ENCODE measurements at regions not wholly inside any gene's neighbourhood (a gene's known extent, or its start where the extent isn't known, plus 50 kb on each side); places are given as distances from the start of the nearest gene placed in this dataset.

DNA sequence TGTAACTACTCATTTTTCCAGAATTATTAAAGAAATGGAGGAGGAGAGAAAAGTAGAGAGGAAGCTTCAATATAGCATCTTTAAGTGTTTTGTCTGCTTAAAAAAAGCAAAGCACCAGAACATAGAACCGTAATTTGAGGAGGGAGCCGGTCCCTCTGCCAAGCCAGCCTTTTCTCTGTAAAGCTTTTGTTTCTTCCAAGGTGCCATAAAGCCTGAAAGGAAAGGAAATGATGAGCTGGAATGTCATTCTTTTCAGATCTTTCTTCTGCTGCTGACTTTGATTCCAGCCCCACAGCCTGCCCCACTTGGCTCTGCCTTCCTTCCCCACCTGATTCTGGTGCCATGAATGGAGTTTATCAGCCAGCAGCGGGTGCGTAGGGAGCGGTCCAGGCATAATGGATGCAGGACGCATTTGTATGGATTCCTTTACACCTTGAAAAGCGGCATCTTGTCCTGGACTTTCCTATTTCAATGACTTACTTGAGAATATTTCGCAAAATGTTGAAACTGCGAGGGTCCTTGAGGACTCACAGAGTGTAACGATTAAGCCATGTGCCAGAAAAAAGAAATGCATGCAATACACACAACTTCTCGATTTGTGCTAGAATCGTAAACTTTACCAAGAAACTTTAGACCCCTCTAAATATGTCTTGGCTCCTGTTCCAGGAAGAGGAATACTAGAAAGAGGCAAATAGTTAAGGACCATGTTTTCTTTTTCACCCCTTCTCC is 569.5 kb upstream of the MGMT start:
- no peak overlapping the region for H3K18ac ChIP-seq (ENCODE audit: low read depth in 1 of 2, low read length in 2 of 2)
- no peak overlapping the region for H2BK12ac ChIP-seq (ENCODE audit: low read length in 2 of 2)
- H3K79me1 ChIP-seq (replicated peaks; ENCODE audit: low read length, poor library complexity, severe bottlenecking) = no peaks in the 10 kb centered on the region
- H3K4me3 ChIP-seq (ENCODE audit: insufficient read depth in 1 of 2, low read depth in 1 of 2, low read length in 2 of 2) = peak overlapping the region in 1 of 2 experiments; percentile 38
- H3K4me2 ChIP-seq (ENCODE audit: low read length, poor library complexity, severe bottlenecking) = no peak overlapping the region
- WGBS = 71% methylated on average over 12 of the region's 12 CpGs
- no peak overlapping the region for H3K23ac ChIP-seq (ENCODE audit: low read length in 2 of 2)
- peak overlapping the region; percentile 36 for H3K9ac ChIP-seq (ENCODE audit: low read length)
- H2BK15ac ChIP-seq (ENCODE audit: low read depth, poor library complexity, severe bottlenecking) = no peak overlapping the region
- H4K8ac ChIP-seq (ENCODE audit: low read length) = no peak overlapping the region
- peaks cover 0 to 16% of the 10 kb centered on the region in 2 experiments for H3K27me3 ChIP-seq (ENCODE audit: control insufficient read depth in 1 of 2, insufficient read depth in 1 of 2, low read length in 2 of 2)
- no peak overlapping the region for H3K4ac ChIP-seq (ENCODE audit: low read depth in 1 of 2, low read length in 2 of 2)
- H3K14ac ChIP-seq (ENCODE audit: low read length in 2 of 2) = no peak overlapping the region
- H3K9me3 ChIP-seq (ENCODE audit: control insufficient read depth, low read length) = peaks cover 4% of the 10 kb centered on the region
- no peaks in the 10 kb centered on the region for H3K4me1 ChIP-seq (ENCODE audit: control insufficient read depth, insufficient read depth, low read depth, low read length)
- no peak overlapping the region for H2AK5ac ChIP-seq (ENCODE audit: low read length, severe bottlenecking)
- no peak for DNase-seq
- H3K36me3 ChIP-seq (ENCODE audit: control insufficient read depth in 1 of 2, insufficient read depth in 2 of 2, low read depth in 1 of 2, low read length in 2 of 2) = no peaks in the 10 kb centered on the region
- no peak overlapping the region for H4K91ac ChIP-seq (ENCODE audit: low read length)
- H2BK5ac ChIP-seq (ENCODE audit: low read depth, low read length, poor library complexity, severe bottlenecking) = no peak overlapping the region
- H2BK120ac ChIP-seq (ENCODE audit: low read depth, low read length) = no peak overlapping the region
- no peak overlapping the region for H3K27ac ChIP-seq (ENCODE audit: low read length, poor library complexity, severe bottlenecking)
- no peak overlapping the region for H2AFZ ChIP-seq (ENCODE audit: low read depth, low read length)

DNA sequence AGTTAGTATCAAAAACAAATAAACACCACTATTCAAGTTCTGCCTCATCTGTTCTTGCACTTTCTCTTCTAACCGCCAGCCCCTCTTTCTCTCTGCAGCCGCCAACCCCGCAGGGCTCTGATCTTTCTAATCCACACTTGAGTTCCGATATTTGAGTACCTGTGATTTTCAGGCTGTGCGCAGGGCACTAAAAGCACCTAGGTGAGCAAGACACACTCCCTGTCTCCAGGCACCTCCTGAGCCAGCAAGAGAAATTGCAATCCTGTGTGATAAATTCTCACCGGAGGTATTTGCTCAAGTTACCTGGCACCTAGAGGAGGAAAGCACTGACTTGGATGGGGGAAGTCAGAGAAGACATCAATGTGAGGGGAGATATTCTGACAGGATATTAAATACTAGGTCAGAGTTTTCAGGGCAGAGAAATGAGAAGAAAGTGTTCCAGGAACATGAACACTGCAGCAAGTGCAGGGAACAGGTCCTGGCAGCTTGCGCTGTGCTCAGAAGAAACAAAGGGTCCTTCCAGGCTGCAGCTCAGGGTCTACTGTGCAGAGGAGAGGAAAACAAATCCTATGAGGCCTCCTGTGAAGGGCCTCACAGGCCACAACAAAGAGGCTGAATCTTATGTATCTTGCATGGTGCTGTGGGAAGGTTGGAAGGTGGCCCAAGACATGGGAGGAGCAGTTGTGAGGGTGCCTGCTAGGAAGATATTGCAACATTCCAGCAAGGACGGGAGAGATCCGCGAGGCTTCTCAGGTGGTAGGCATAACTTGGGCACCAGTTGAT is 568.7 kb upstream of the MGMT start:
- no peak overlapping the region for H3K18ac ChIP-seq (ENCODE audit: low read depth in 1 of 2, low read length in 2 of 2)
- no peak overlapping the region for H3K4ac ChIP-seq (ENCODE audit: low read depth in 1 of 2, low read length in 2 of 2)
- no peaks in the 10 kb centered on the region for H3K79me1 ChIP-seq (replicated peaks; ENCODE audit: low read length, poor library complexity, severe bottlenecking)
- H2AFZ ChIP-seq (ENCODE audit: low read depth, low read length) = no peak overlapping the region
- DNase-seq = no peak
- no peak overlapping the region for H4K8ac ChIP-seq (ENCODE audit: low read length)
- no peak overlapping the region for H2BK120ac ChIP-seq (ENCODE audit: low read depth, low read length)
- no peak overlapping the region for H2BK15ac ChIP-seq (ENCODE audit: low read depth, poor library complexity, severe bottlenecking)
- no peak overlapping the region for H2BK12ac ChIP-seq (ENCODE audit: low read length in 2 of 2)
- no peak overlapping the region for H3K14ac ChIP-seq (ENCODE audit: low read length in 2 of 2)
- H2BK5ac ChIP-seq (ENCODE audit: low read depth, low read length, poor library complexity, severe bottlenecking) = no peak overlapping the region
- no peaks in the 10 kb centered on the region for H3K4me1 ChIP-seq (ENCODE audit: control insufficient read depth, insufficient read depth, low read depth, low read length)
- peaks cover 4% of the 10 kb centered on the region for H3K9me3 ChIP-seq (ENCODE audit: control insufficient read depth, low read length)
- WGBS = 70% methylated on average over 10 of the region's 10 CpGs
- H3K27me3 ChIP-seq (ENCODE audit: control insufficient read depth in 1 of 2, insufficient read depth in 1 of 2, low read length in 2 of 2) = peaks cover 0 to 16% of the 10 kb centered on the region in 2 experiments
- H3K9ac ChIP-seq (ENCODE audit: low read length) = no peak overlapping the region
- H3K23ac ChIP-seq (ENCODE audit: low read length in 2 of 2) = no peak overlapping the region
- no peak overlapping the region for H3K27ac ChIP-seq (ENCODE audit: low read length, poor library complexity, severe bottlenecking)
- H3K4me2 ChIP-seq (ENCODE audit: low read length, poor library complexity, severe bottlenecking) = no peak overlapping the region
- H2AK5ac ChIP-seq (ENCODE audit: low read length, severe bottlenecking) = no peak overlapping the region
- H3K36me3 ChIP-seq (ENCODE audit: control insufficient read depth in 1 of 2, insufficient read depth in 2 of 2, low read depth in 1 of 2, low read length in 2 of 2) = no peaks in the 10 kb centered on the region
- H3K4me3 ChIP-seq (ENCODE audit: insufficient read depth in 1 of 2, low read depth in 1 of 2, low read length in 2 of 2) = no peak overlapping the region
- no peak overlapping the region for H4K91ac ChIP-seq (ENCODE audit: low read length)

DNA sequence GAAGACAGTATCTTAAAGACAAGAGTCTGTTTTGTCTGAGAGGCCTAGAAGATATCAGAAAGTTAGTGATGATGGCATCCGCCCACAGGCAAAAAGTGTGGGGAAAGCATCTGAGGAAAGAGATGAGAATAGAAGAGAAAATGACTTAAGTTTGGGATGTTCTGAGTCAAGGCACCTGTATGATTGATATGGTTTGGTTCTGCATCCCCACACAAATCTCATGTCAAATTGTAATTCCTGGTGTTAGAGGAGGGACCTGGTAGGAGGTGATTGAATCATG is 568.2 kb upstream of the MGMT start:
- no peak overlapping the region for H3K4ac ChIP-seq (ENCODE audit: low read depth in 1 of 2, low read length in 2 of 2)
- H3K27ac ChIP-seq (ENCODE audit: low read length, poor library complexity, severe bottlenecking) = no peak overlapping the region
- H3K36me3 ChIP-seq (ENCODE audit: control insufficient read depth in 1 of 2, insufficient read depth in 2 of 2, low read depth in 1 of 2, low read length in 2 of 2) = no peaks in the 10 kb centered on the region
- H2AFZ ChIP-seq (ENCODE audit: low read depth, low read length) = no peak overlapping the region
- H4K8ac ChIP-seq (ENCODE audit: low read length) = no peak overlapping the region
- H3K79me1 ChIP-seq (replicated peaks; ENCODE audit: low read length, poor library complexity, severe bottlenecking) = no peaks in the 10 kb centered on the region
- H3K9ac ChIP-seq (ENCODE audit: low read length) = no peak overlapping the region
- no peak overlapping the region for H2BK15ac ChIP-seq (ENCODE audit: low read depth, poor library complexity, severe bottlenecking)
- no peak overlapping the region for H2AK5ac ChIP-seq (ENCODE audit: low read length, severe bottlenecking)
- no peak overlapping the region for H3K14ac ChIP-seq (ENCODE audit: low read length in 2 of 2)
- no peak overlapping the region for H2BK120ac ChIP-seq (ENCODE audit: low read depth, low read length)
- H2BK12ac ChIP-seq (ENCODE audit: low read length in 2 of 2) = no peak overlapping the region
- WGBS = 90% methylated on average over 1 of the region's 1 CpG
- no peak overlapping the region for H2BK5ac ChIP-seq (ENCODE audit: low read depth, low read length, poor library complexity, severe bottlenecking)
- H3K4me1 ChIP-seq (ENCODE audit: control insufficient read depth, insufficient read depth, low read depth, low read length) = no peaks in the 10 kb centered on the region
- no peak overlapping the region for H3K4me3 ChIP-seq (ENCODE audit: insufficient read depth in 1 of 2, low read depth in 1 of 2, low read length in 2 of 2)
- no peak overlapping the region for H4K91ac ChIP-seq (ENCODE audit: low read length)
- DNase-seq = no peak
- peaks cover 0 to 16% of the 10 kb centered on the region in 2 experiments for H3K27me3 ChIP-seq (ENCODE audit: control insufficient read depth in 1 of 2, insufficient read depth in 1 of 2, low read length in 2 of 2)
- H3K23ac ChIP-seq (ENCODE audit: low read length in 2 of 2) = no peak overlapping the region
- no peak overlapping the region for H3K4me2 ChIP-seq (ENCODE audit: low read length, poor library complexity, severe bottlenecking)
- no peak overlapping the region for H3K18ac ChIP-seq (ENCODE audit: low read depth in 1 of 2, low read length in 2 of 2)
- H3K9me3 ChIP-seq (ENCODE audit: control insufficient read depth, low read length) = peaks cover 4% of the 10 kb centered on the region

DNA sequence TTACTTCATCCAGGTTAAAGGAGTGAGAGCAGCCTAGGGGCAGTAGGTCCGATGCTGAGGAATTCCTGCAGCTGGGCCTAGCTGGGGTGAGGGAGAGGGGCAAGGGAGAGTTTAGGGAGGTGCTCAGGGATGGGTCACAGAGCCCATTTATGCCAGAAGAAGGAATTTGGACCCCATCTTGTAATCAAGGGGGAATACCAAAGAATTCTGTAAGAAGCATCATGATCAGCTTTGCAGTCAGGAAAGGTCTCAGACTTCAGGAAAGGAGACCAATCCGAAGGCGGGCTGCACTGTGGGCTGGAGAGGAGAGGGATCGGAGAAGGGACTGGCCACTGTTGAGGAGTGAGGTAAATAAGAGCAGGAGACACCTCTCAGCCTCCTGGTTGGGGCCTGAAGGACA is 566.6 kb upstream of the MGMT start:
- no peak overlapping the region for H4K8ac ChIP-seq (ENCODE audit: low read length)

More for the DNA sequence above, 566.6 kb upstream of the MGMT start:
- no peak overlapping the region for H3K4me3 ChIP-seq (ENCODE audit: insufficient read depth in 1 of 2, low read depth in 1 of 2, low read length in 2 of 2)
- no peaks in the 10 kb centered on the region for H3K4me1 ChIP-seq (ENCODE audit: control insufficient read depth, insufficient read depth, low read depth, low read length)
- no peak overlapping the region for H2BK120ac ChIP-seq (ENCODE audit: low read depth, low read length)
- H3K23ac ChIP-seq (ENCODE audit: low read length in 2 of 2) = no peak overlapping the region
- peaks cover 4% of the 10 kb centered on the region for H3K9me3 ChIP-seq (ENCODE audit: control insufficient read depth, low read length)
- H3K27ac ChIP-seq (ENCODE audit: low read length, poor library complexity, severe bottlenecking) = no peak overlapping the region
- no peak overlapping the region for H3K4me2 ChIP-seq (ENCODE audit: low read length, poor library complexity, severe bottlenecking)
- H3K14ac ChIP-seq (ENCODE audit: low read length in 2 of 2) = no peak overlapping the region
- DNase-seq = no peak
- H3K18ac ChIP-seq (ENCODE audit: low read depth in 1 of 2, low read length in 2 of 2) = no peak overlapping the region
- no peaks in the 10 kb centered on the region for H3K79me1 ChIP-seq (replicated peaks; ENCODE audit: low read length, poor library complexity, severe bottlenecking)
- 77% methylated on average over 4 of the region's 4 CpGs for WGBS
- no peak overlapping the region for H3K4ac ChIP-seq (ENCODE audit: low read depth in 1 of 2, low read length in 2 of 2)
- no peak overlapping the region for H2BK12ac ChIP-seq (ENCODE audit: low read length in 2 of 2)
- H2BK5ac ChIP-seq (ENCODE audit: low read depth, low read length, poor library complexity, severe bottlenecking) = no peak overlapping the region
- H2AFZ ChIP-seq (ENCODE audit: low read depth, low read length) = no peak overlapping the region
- H2BK15ac ChIP-seq (ENCODE audit: low read depth, poor library complexity, severe bottlenecking) = no peak overlapping the region
- no peak overlapping the region for H2AK5ac ChIP-seq (ENCODE audit: low read length, severe bottlenecking)
- H4K91ac ChIP-seq (ENCODE audit: low read length) = no peak overlapping the region
- H3K9ac ChIP-seq (ENCODE audit: low read length) = no peak overlapping the region
- no peaks in the 10 kb centered on the region for H3K36me3 ChIP-seq (ENCODE audit: control insufficient read depth in 1 of 2, insufficient read depth in 2 of 2, low read depth in 1 of 2, low read length in 2 of 2)
- H3K27me3 ChIP-seq (ENCODE audit: control insufficient read depth in 1 of 2, insufficient read depth in 1 of 2, low read length in 2 of 2) = peaks cover 0 to 16% of the 10 kb centered on the region in 2 experiments

Data from mesenchymal stem cell (in vitro differentiated cells and primary cell).